HepG2 (cell line): ENCODE measurements at regions not wholly inside any gene's neighbourhood (a gene's known extent, or its start where the extent isn't known, plus 50 kb on each side); places are given as distances from the start of the nearest gene placed in this dataset.

Source experiments
- ATAC-seq: fragments of 200-7000 bp; cut with Tn5 transposase; 3 replicates; pipeline ENCODE4 v1.9.1; 2020; ENCODE audit warnings: mild to moderate bottlenecking, moderate library complexity
- BruUV-seq: library from RNA; stranded (reverse); fragments of 400-500 nt; replicated peaks from 2 replicates; lab custom pipeline; 2021; lab: Mats Ljungman, UMichigan
- CTCF ChIA-PET: fragments of 300-600 bp; formaldehyde crosslinking; extraction: SDS; loops from one replicate; lab custom pipeline; 2021; ENCODE audit warnings: low total read pairs, inconsistent platforms, low intra/inter-chr PET ratio; lab: Yijun Ruan, JAX
- POLR2A ChIA-PET: fragments of 350-600 bp; sonication (Branson Sonifier 250); formaldehyde crosslinking; loops from one replicate; lab custom pipeline; 2020; ENCODE audit warnings: antibody characterized with exemption, inconsistent platforms; lab: Yijun Ruan, JAX
- DNase-seq: peaks from one replicate; pipeline ENCODE4 v3.0.0-alpha.2; 2015; ENCODE audit warnings: low spot score
- FAIRE-seq: peaks from 3 replicates; lab custom pipeline; 2011; peaks lifted over from hg19 to GRCh38; lab: Jason Lieb, UNC
- H2AFZ ChIP-seq: one replicate; pipeline ENCODE4 v1.6.1; 2011; ENCODE audit warnings: low read length, inconsistent platforms
- H3K27ac ChIP-seq: fragments of 300-600 bp; 3 replicates; pipeline ENCODE4 v1.8.0; 2011; ENCODE audit warnings: mixed run types, mild to moderate bottlenecking, mixed read lengths, low read length, inconsistent platforms; ENCODE audit not compliant: insufficient read depth; ENCODE audit errors: extremely low read length
- H3K27me3 ChIP-seq, 2 experiments: fragments of 200-600 bp in 1 of 2; 2 replicates in 1 of 2; 3 replicates in 1 of 2; pipeline versions ENCODE4 v1.6.0 to v1.8.0; 2011; ENCODE audit warnings: low read length in 2 of 2, mild to moderate bottlenecking in 2 of 2, moderate library complexity in 2 of 2, inconsistent platforms in 1 of 2; ENCODE audit not compliant: insufficient read depth in 2 of 2, control insufficient read depth in 1 of 2
- H3K36me3 ChIP-seq, 2 experiments: fragments of 200-600 bp in 1 of 2; replicated peaks in 1 of 2; 2 replicates in 1 of 2; 3 replicates in 1 of 2; pipeline versions ENCODE4 v1.5.1 to v1.8.0; 2011; ENCODE audit warnings: low read length in 2 of 2, inconsistent platforms in 1 of 2; ENCODE audit not compliant: insufficient read depth in 2 of 2, control insufficient read depth in 1 of 2
- H3K4me1 ChIP-seq: 2 replicates; pipeline ENCODE4 v1.5.1; 2012; ENCODE audit warnings: low read length, inconsistent platforms; ENCODE audit not compliant: insufficient read depth
- H3K4me2 ChIP-seq: 2 replicates; pipeline ENCODE4 v1.6.0; 2011; ENCODE audit warnings: low read depth, low read length, inconsistent platforms
- H3K4me3 ChIP-seq, 3 experiments: fragments of 200-600 bp in 1 of 3; sonication (generic), shearing (Covaris generic) in 1 of 3; replicated peaks in 1 of 3; 2 replicates each; pipeline ENCODE4 v1.5.1; 2011 to 2016; ENCODE audit warnings: low read length in 3 of 3, inconsistent platforms in 2 of 3, low read depth in 2 of 3, mild to moderate bottlenecking in 2 of 3, control low read depth in 1 of 3, mixed read lengths in 1 of 3; ENCODE audit not compliant: insufficient read depth in 1 of 3
- H3K79me2 ChIP-seq: one replicate; pipeline ENCODE4 v1.6.1; 2011; ENCODE audit warnings: low read length, inconsistent platforms; ENCODE audit not compliant: insufficient read depth
- H3K9ac ChIP-seq: 2 replicates; pipeline ENCODE4 v1.6.0; 2011; ENCODE audit warnings: mild to moderate bottlenecking, low read depth, low read length, inconsistent platforms; ENCODE audit not compliant: insufficient read depth
- H3K9me3 ChIP-seq: 2 replicates; pipeline ENCODE4 v1.5.1; 2012; ENCODE audit warnings: mild to moderate bottlenecking, low read length
- H4K20me1 ChIP-seq: 2 replicates; pipeline ENCODE4 v1.6.0; 2011; ENCODE audit warnings: inconsistent platforms, mild to moderate bottlenecking, low read length, moderate library complexity; ENCODE audit not compliant: insufficient read depth
- ELF3 ChIP-seq: IDR thresholded peaks from 2 replicates; pipeline ENCODE4 v1.6.1; 2016; ENCODE audit warnings: missing genetic modification reagents, missing compliant biosample characterization
- ERF ChIP-seq: IDR thresholded peaks from 2 replicates; pipeline ENCODE4 v1.6.1; 2018; ENCODE audit warnings: missing biosample characterization, missing genetic modification reagents
- GATA4 ChIP-seq: sonication (generic); IDR thresholded peaks from 2 replicates; pipeline ENCODE4 v1.6.1; 2016; ENCODE audit warnings: antibody characterized with exemption, low read depth, borderline replicate concordance
- GATAD1 ChIP-seq: IDR thresholded peaks from 2 replicates; pipeline ENCODE4 v1.6.1; 2016; ENCODE audit warnings: missing genetic modification reagents, missing compliant biosample characterization
- HNF4A ChIP-seq: sonication (generic); formaldehyde crosslinking; IDR thresholded peaks from 2 replicates; pipeline ENCODE4 v1.4.0; 2020; ENCODE audit warnings: missing genetic modification reagents
- IKZF1 ChIP-seq: fragments of 450-650 bp; IDR thresholded peaks from 2 replicates; pipeline ENCODE4 v1.7.1; 2016
- KDM2A ChIP-seq: sonication (generic); formaldehyde crosslinking; IDR thresholded peaks from 2 replicates; pipeline ENCODE4 v1.4.0; 2020; ENCODE audit warnings: low read depth, missing genetic modification reagents, borderline replicate concordance
- KDM6A ChIP-seq: IDR thresholded peaks from 2 replicates; pipeline ENCODE4 v1.6.1; 2016; ENCODE audit warnings: low read depth
- MLXIP ChIP-seq: sonication (generic); formaldehyde crosslinking; IDR thresholded peaks from 2 replicates; pipeline ENCODE4 v1.9.0; 2021; ENCODE audit warnings: missing genetic modification reagents, borderline replicate concordance
- NBN ChIP-seq: fragments of 450-650 bp; conservative IDR thresholded peaks from 2 replicates; pipeline ENCODE4 v1.6.1; 2017
- NFYB ChIP-seq: sonication (generic); formaldehyde crosslinking; IDR thresholded peaks from 2 replicates; pipeline ENCODE4 v1.4.0; 2020; ENCODE audit warnings: missing genetic modification reagents
- SMARCC2 ChIP-seq: fragments of 450-650 bp; IDR thresholded peaks from 2 replicates; pipeline ENCODE4 v1.6.1; 2017; ENCODE audit warnings: antibody characterized with exemption, mild to moderate bottlenecking
- THYN1 ChIP-seq: sonication (generic); formaldehyde crosslinking; IDR thresholded peaks from 2 replicates; pipeline ENCODE4 v1.8.1; 2023; ENCODE audit warnings: low read depth, mild to moderate bottlenecking, moderate library complexity, missing genetic modification reagents, borderline replicate concordance
- USF2 ChIP-seq, 2 experiments: sonication (generic) in 1 of 2; formaldehyde crosslinking in 1 of 2; IDR thresholded peaks; 2 replicates each; pipeline versions ENCODE4 v1.5.1 to v1.6.1; 2011 to 2020; ENCODE audit warnings: borderline replicate concordance in 1 of 2, low read depth in 1 of 2, low read length in 1 of 2, mild to moderate bottlenecking in 1 of 2, missing genetic modification reagents in 1 of 2, moderate library complexity in 1 of 2
- ZBTB33 ChIP-seq: sonication (generic); formaldehyde crosslinking; IDR thresholded peaks from 2 replicates; pipeline ENCODE4 v1.4.0; 2020; ENCODE audit warnings: missing genetic modification reagents
- ZFP1 ChIP-seq: IDR thresholded peaks from 2 replicates; pipeline ENCODE4 v1.6.1; 2016
- ZMYM3 ChIP-seq: sonication (generic); formaldehyde crosslinking; IDR thresholded peaks from 2 replicates; pipeline ENCODE4 v1.5.1; 2020; ENCODE audit warnings: mild to moderate bottlenecking, missing genetic modification reagents
- ZNF30 ChIP-seq: sonication (generic); formaldehyde crosslinking; IDR thresholded peaks from 2 replicates; pipeline ENCODE4 v1.5.0; 2020; ENCODE audit warnings: mild to moderate bottlenecking, missing genetic modification reagents
- ZNF567 ChIP-seq: sonication (generic); formaldehyde crosslinking; IDR thresholded peaks from 2 replicates; pipeline ENCODE4 v1.8.1; 2023; ENCODE audit warnings: mild to moderate bottlenecking, missing genetic modification reagents, borderline replicate concordance
- in situ Hi-C: cut with HindIII; loops from 2 replicates; pipeline ENCODE4 v1.10.0; 2017; ENCODE audit warnings: low pct_unique_long_range_greater_than_20kb; ENCODE audit not compliant: extremely low pct_ligation_motif_present
- intact Hi-C: fragments of 100-400 bp; cut with micrococcal nuclease; formaldehyde crosslinking; loops from one replicate; pipeline ENCODE4 v1.10.0; 2022; ENCODE audit not compliant: unreplicated experiment

- no peak for ATAC-seq
- Histone ChIP-seq H3K27ac (no peak overlapping the region), H3K4me3 (no peak overlapping the region), H3K9ac (no peak overlapping the region), H3K9me3 (no peaks in the 10 kb centered on the region), H3K79me2 (no peaks in the 10 kb centered on the region), H4K20me1 (no peaks in the 10 kb centered on the region), H3K4me1 (no peaks in the 10 kb centered on the region), H3K36me3 (no peaks in the 10 kb centered on the region), H3K27me3 (no peaks in the 10 kb centered on the region; a peak in 1 of 5 replicates), H2AFZ (no peak overlapping the region), H3K4me2 (no peak overlapping the region)
- BruUV-seq = no TSS peak
- DNase-seq = no peak
- in situ Hi-C loops = no loop called here
- no peak for FAIRE-seq
- POLR2A ChIA-PET = no interaction called here
- intact Hi-C loops = no loop called here
- CTCF ChIA-PET = no interaction called here
- TF ChIP-seq USF2 (IDR thresholded peaks at IDR 0.05; ENCODE audit: low read depth, low read length) (no peak), USF2 (CRISPR knock-in tag; IDR thresholded peaks at IDR 0.05; ENCODE audit: borderline replicate concordance) (no peak), HNF4A (CRISPR knock-in tag) (no peak), ZBTB33 (no peak), SMARCC2 (no peak), ERF (CRISPR knock-in tag) (no peak), KDM6A (no peak), THYN1 (CRISPR knock-in tag) (no peak), NFYB (no peak), GATA4 (no peak), ZMYM3 (CRISPR knock-in tag) (no peak), ZNF30 (CRISPR knock-in tag) (no peak), GATAD1 (CRISPR knock-in tag) (no peak), MLXIP (CRISPR knock-in tag) (no peak), NBN (no peak), ZFP1 (CRISPR knock-in tag) (no peak), KDM2A (CRISPR knock-in tag) (no peak), IKZF1 (no peak), ELF3 (CRISPR knock-in tag) (no peak), ZNF567 (no peak)
These were observed 191.1 kb upstream of the PIK3R1 start for GRCh38 chr5:68024426-68024825.
